ENCODE measurements at regions not wholly inside any gene's neighbourhood (a gene's known extent, or its start where the extent isn't known, plus 50 kb on each side); places are given as distances from the start of the nearest gene placed in this dataset.
A peak's percentile ranks its signal among the peaks of the same experiment; 100 is the strongest.

- H3K27me3 ChIP-seq (ENCODE audit: control insufficient read depth, extremely low read depth, insufficient read depth, low read length), result no peaks in the 10 kb centered on the region
- peaks cover 1% of the 10 kb centered on the region for H3K9me3 ChIP-seq (ENCODE audit: control insufficient read depth, low read depth, low read length)
- no peaks in the 10 kb centered on the region for H3K79me2 ChIP-seq (ENCODE audit: control insufficient read depth, insufficient read depth, low read length)
- H3K4me1 ChIP-seq (ENCODE audit: control insufficient read depth, extremely low read depth, insufficient read depth, low read length), result peaks cover 14% of the 10 kb centered on the region
- H4K20me1 ChIP-seq (ENCODE audit: control insufficient read depth, extremely low read depth, insufficient read depth, low read length), result no peaks in the 10 kb centered on the region
- H3K4me3 ChIP-seq (ENCODE audit: control insufficient read depth in 2 of 3, extremely low read depth in 1 of 3, insufficient read depth in 2 of 3, low read depth in 1 of 3, low read length in 3 of 3), result no peak overlapping the region
- no peak overlapping the region for H2AFZ ChIP-seq (ENCODE audit: control insufficient read depth, low read length)
- dilution Hi-C loops (cut with MboI; ENCODE audit: extremely low pct_ligation_motif_present, low sequenced_read_pairs), result no loop called here
- DNase-seq (ENCODE audit: low read depth, low spot score) (no peak), FAIRE-seq (no peak)
- no peak overlapping the region for H3K27ac ChIP-seq (ENCODE audit: control insufficient read depth, insufficient read depth, low read length)
- no peak for TF ChIP-seq CTCF (optimal IDR thresholded peaks at IDR 0.05 in 1 of 3, IDR thresholded peaks at IDR 0.05 in 1 of 3, conservative IDR thresholded peaks at IDR 0.05 in 1 of 3; ENCODE audit: extremely low read depth in 1 of 3, insufficient read depth in 2 of 3, low read length in 3 of 3)
- no peak for TF ChIP-seq EZH2 (IDR thresholded peaks at IDR 0.05; ENCODE audit: low read length)
- no peak overlapping the region for H3K4me2 ChIP-seq (ENCODE audit: control insufficient read depth, extremely low read depth, insufficient read depth, low read depth, low read length)
- H3K36me3 ChIP-seq (ENCODE audit: control insufficient read depth in 2 of 2, extremely low read depth in 1 of 2, insufficient read depth in 2 of 2, low read length in 2 of 2), result no peaks in the 10 kb centered on the region
- no peaks in the 10 kb centered on the region for H3K9me1 ChIP-seq (ENCODE audit: control insufficient read depth, extremely low read depth, insufficient read depth, low read length)
- no peak overlapping the region for H3K9ac ChIP-seq (ENCODE audit: control insufficient read depth, extremely low read depth, insufficient read depth, low read length)
Observed at GRCh38 chr3:43922374-43922773, 231.6 kb downstream of the ABHD5 start.

- peak overlapping the region; percentile 35 for H3K4me2 ChIP-seq (ENCODE audit: control insufficient read depth, extremely low read depth, insufficient read depth, low read depth, low read length)
- dilution Hi-C loops (cut with MboI; ENCODE audit: extremely low pct_ligation_motif_present, low sequenced_read_pairs), result no loop called here
- H2AFZ ChIP-seq (ENCODE audit: control insufficient read depth, low read length), result peak overlapping the region; percentile 71
- no peak overlapping the region for H3K9ac ChIP-seq (ENCODE audit: control insufficient read depth, extremely low read depth, insufficient read depth, low read length)
- FAIRE-seq (no peak), DNase-seq (ENCODE audit: low read depth, low spot score) (no peak)
- H4K20me1 ChIP-seq (ENCODE audit: control insufficient read depth, extremely low read depth, insufficient read depth, low read length), result no peaks in the 10 kb centered on the region
- H3K9me1 ChIP-seq (ENCODE audit: control insufficient read depth, extremely low read depth, insufficient read depth, low read length), result no peaks in the 10 kb centered on the region
- H3K4me3 ChIP-seq (ENCODE audit: control insufficient read depth in 2 of 3, extremely low read depth in 1 of 3, insufficient read depth in 2 of 3, low read depth in 1 of 3, low read length in 3 of 3), result no peak overlapping the region
- H3K4me1 ChIP-seq (ENCODE audit: control insufficient read depth, extremely low read depth, insufficient read depth, low read length), result peaks cover 14% of the 10 kb centered on the region
- no peaks in the 10 kb centered on the region for H3K9me3 ChIP-seq (ENCODE audit: control insufficient read depth, low read depth, low read length)
- H3K27me3 ChIP-seq (ENCODE audit: control insufficient read depth, extremely low read depth, insufficient read depth, low read length), result peaks cover 4% of the 10 kb centered on the region
- no peaks in the 10 kb centered on the region for H3K36me3 ChIP-seq (ENCODE audit: control insufficient read depth in 2 of 2, extremely low read depth in 1 of 2, insufficient read depth in 2 of 2, low read length in 2 of 2)
- H3K27ac ChIP-seq (ENCODE audit: control insufficient read depth, insufficient read depth, low read length), result no peak overlapping the region
- H3K79me2 ChIP-seq (ENCODE audit: control insufficient read depth, insufficient read depth, low read length), result no peaks in the 10 kb centered on the region
- TF ChIP-seq EZH2 (IDR thresholded peaks at IDR 0.05; ENCODE audit: low read length) (no peak), CTCF (optimal IDR thresholded peaks at IDR 0.05 in 1 of 3, IDR thresholded peaks at IDR 0.05 in 1 of 3, conservative IDR thresholded peaks at IDR 0.05 in 1 of 3; ENCODE audit: extremely low read depth in 1 of 3, insufficient read depth in 2 of 3, low read length in 3 of 3) (no peak)
Observed at GRCh38 chr3:43923104-43923882, 232.6 kb downstream of the ABHD5 start.

All from keratinocyte (primary cell).